WTC11 (cell line): ENCODE measurements at regions not wholly inside any gene's neighbourhood (a gene's known extent, or its start where the extent isn't known, plus 50 kb on each side); places are given as distances from the start of the nearest gene placed in this dataset.

Experiments
- ATAC-seq: fragments of 200-7000 bp; cut with Tn5 transposase; 2 replicates; pipeline ENCODE4 v1.10.0; 2021; ENCODE audit warnings: mild to moderate bottlenecking, moderate library complexity
- CTCF ChIA-PET: fragments of 300-600 bp; sonication (Branson Sonifier 250); formaldehyde crosslinking; loops from one replicate; lab custom pipeline; 2021; ENCODE audit warnings: antibody characterized with exemption; lab: Charles Lee
- POLR2A ChIA-PET: fragments of 350-600 bp; sonication (Branson Sonifier 250); formaldehyde crosslinking; loops from one replicate; lab custom pipeline; 2021; ENCODE audit warnings: antibody characterized with exemption; lab: Charles Lee
- DNase-seq: peaks from one replicate; pipeline ENCODE4 v3.0.0; 2021; ENCODE audit warnings: low spot score
- H3K27ac Mint-ChIP-seq: 2 replicates; pipeline ENCODE4 v1.8.0; 2021; ENCODE audit warnings: mixed read lengths
- H3K27me3 Mint-ChIP-seq: 2 replicates; pipeline ENCODE4 v1.8.0; 2021; ENCODE audit warnings: low read depth, mild to moderate bottlenecking, moderate library complexity, mixed read lengths
- H3K36me3 Mint-ChIP-seq: 2 replicates; pipeline ENCODE4 v1.8.0; 2021; ENCODE audit warnings: mixed read lengths
- H3K4me1 Mint-ChIP-seq: 2 replicates; pipeline ENCODE4 v1.8.0; 2022; ENCODE audit warnings: mixed read lengths
- H3K4me3 Mint-ChIP-seq: 2 replicates; pipeline ENCODE4 v1.8.0; 2021; ENCODE audit warnings: mild to moderate bottlenecking, moderate library complexity, mixed read lengths
- H3K9me3 Mint-ChIP-seq: 2 replicates; pipeline ENCODE4 v1.8.0; 2021; ENCODE audit warnings: mixed read lengths
- AFF4 ChIP-seq: sonication (generic); formaldehyde crosslinking; IDR thresholded peaks from 2 replicates; pipeline ENCODE4 v1.8.1; 2023; ENCODE audit warnings: mild to moderate bottlenecking, missing genetic modification reagents, borderline replicate concordance
- ATF2 ChIP-seq: sonication (generic); formaldehyde crosslinking; IDR thresholded peaks from 2 replicates; pipeline ENCODE4 v1.8.1; 2022; ENCODE audit warnings: low read depth, missing genetic modification reagents, borderline replicate concordance
- ATF3 ChIP-seq: sonication (generic); formaldehyde crosslinking; conservative IDR thresholded peaks from 2 replicates; pipeline ENCODE4 v1.8.1; 2022; ENCODE audit warnings: mild to moderate bottlenecking, missing genetic modification reagents
- CBFB ChIP-seq: sonication (generic); formaldehyde crosslinking; IDR thresholded peaks from 2 replicates; pipeline ENCODE4 v1.8.1; 2022; ENCODE audit warnings: mild to moderate bottlenecking, low read depth, missing genetic modification reagents
- E2F5 ChIP-seq: sonication (generic); formaldehyde crosslinking; IDR thresholded peaks from 2 replicates; pipeline ENCODE4 v1.8.1; 2022; ENCODE audit warnings: mild to moderate bottlenecking, moderate library complexity, missing genetic modification reagents
- EMX1 ChIP-seq: fragments of 250-450 bp; sonication (Bioruptor Pico); IDR thresholded peaks from 2 replicates; pipeline ENCODE4 v1.8.0; 2021; ENCODE audit warnings: mild to moderate bottlenecking
- FOXP1 ChIP-seq: sonication (generic); formaldehyde crosslinking; IDR thresholded peaks from 2 replicates; pipeline ENCODE4 v1.8.0; 2022; ENCODE audit warnings: missing genetic modification reagents, mild to moderate bottlenecking, moderate library complexity, borderline replicate concordance
- IRF2 ChIP-seq: sonication (generic); formaldehyde crosslinking; IDR thresholded peaks from 2 replicates; pipeline ENCODE4 v1.8.0; 2022; ENCODE audit warnings: low read depth, missing genetic modification reagents, borderline replicate concordance
- JUN ChIP-seq: sonication (generic); formaldehyde crosslinking; IDR thresholded peaks from 2 replicates; pipeline ENCODE4 v1.8.0; 2023; ENCODE audit warnings: mild to moderate bottlenecking, missing genetic modification reagents
- MAX ChIP-seq: sonication (generic); formaldehyde crosslinking; IDR thresholded peaks from 2 replicates; pipeline ENCODE4 v1.8.0; 2022; ENCODE audit warnings: mild to moderate bottlenecking, missing genetic modification reagents
- MYBL2 ChIP-seq: sonication (generic); formaldehyde crosslinking; IDR thresholded peaks from 2 replicates; pipeline ENCODE4 v1.8.1; 2023; ENCODE audit warnings: mild to moderate bottlenecking, moderate library complexity, missing genetic modification reagents
- NR3C1 ChIP-seq: sonication (generic); formaldehyde crosslinking; conservative IDR thresholded peaks from 2 replicates; pipeline ENCODE4 v1.8.1; 2023; ENCODE audit warnings: low read depth, mild to moderate bottlenecking, missing genetic modification reagents
- STAT6 ChIP-seq: sonication (generic); formaldehyde crosslinking; conservative IDR thresholded peaks from 2 replicates; pipeline ENCODE4 v1.8.1; 2023; ENCODE audit warnings: mild to moderate bottlenecking, low read depth, missing genetic modification reagents, moderate library complexity
- TEAD1 ChIP-seq: sonication (generic); formaldehyde crosslinking; IDR thresholded peaks from 2 replicates; pipeline ENCODE4 v1.8.0; 2022; ENCODE audit warnings: mild to moderate bottlenecking, missing genetic modification reagents
- USF2 ChIP-seq: sonication (generic); formaldehyde crosslinking; IDR thresholded peaks from 2 replicates; pipeline ENCODE4 v1.8.1; 2023; ENCODE audit warnings: mild to moderate bottlenecking, missing genetic modification reagents, moderate library complexity
- ZNF396 ChIP-seq: fragments of 250-450 bp; sonication (Bioruptor Pico); IDR thresholded peaks from 2 replicates; pipeline ENCODE4 v1.8.0; 2021; ENCODE audit warnings: mild to moderate bottlenecking, moderate library complexity, borderline replicate concordance

GRCh38 chr14:49114161-49114893 is 471.9 kb downstream of the RPS29 start:
- Mint-ChIP-seq H3K4me1 (no peaks in the 10 kb centered on the region), H3K9me3 (peaks cover 45% of the 10 kb centered on the region), H3K27me3 (peaks cover 2% of the 10 kb centered on the region; the same call in 1 of the 2 replicates), H3K4me3 (no peak overlapping the region), H3K27ac (no peak overlapping the region), H3K36me3 (peaks cover 6% of the 10 kb centered on the region)
- TF ChIP-seq ATF3 (CRISPR knock-in tag) (no peak), TEAD1 (CRISPR knock-in tag) (no peak), FOXP1 (CRISPR knock-in tag) (no peak), USF2 (no peak), NR3C1 (CRISPR knock-in tag) (no peak), ZNF396 (CRISPR knock-in tag) (no peak), IRF2 (CRISPR knock-in tag) (no peak), AFF4 (CRISPR knock-in tag) (no peak), EMX1 (CRISPR knock-in tag) (no peak), E2F5 (no peak), MAX (CRISPR knock-in tag) (no peak), JUN (no peak), STAT6 (CRISPR knock-in tag) (no peak), CBFB (CRISPR knock-in tag) (no peak), ATF2 (no peak), MYBL2 (CRISPR knock-in tag) (no peak)
- ChIA-PET POLR2A (no interaction called here), CTCF (no interaction called here)
- no peak for ATAC-seq
- DNase-seq, result no peak
